Right lobe of liver (tissue), 4 donors: ENCODE measurements at regions not wholly inside any gene's neighbourhood (a gene's known extent, or its start where the extent isn't known, plus 50 kb on each side); places are given as distances from the start of the nearest gene placed in this dataset.

Experiments
- CTCF ChIP-seq, 4 donors: fragments of 200-600 bp in 3 of 4; fragments of 450-650 bp in 1 of 4; IDR thresholded peaks; one replicate each; pipeline versions ENCODE4 v1.5.1 to v1.8.0; 2016 to 2022; ENCODE audit warnings: antibody characterized with exemption in 4 of 4, mild to moderate bottlenecking in 2 of 4
- POLR2A ChIP-seq: fragments of 450-650 bp; IDR thresholded peaks from one replicate; pipeline ENCODE4 v1.6.1; 2017; ENCODE audit warnings: antibody characterized with exemption, mild to moderate bottlenecking
- donor health status: DM: no; HTN: no; CAD: no.
- donor health status: DM: no; HTN: no; CAD: no.
- donor health status: DM: no; HTN: yes; CAD: no.

- no peak for TF ChIP-seq CTCF (IDR thresholded peaks at IDR 0.05)
- TF ChIP-seq POLR2A, result no peak
These were observed 65.0 kb upstream of the MMADHC start for GRCh38 chr2:149652526-149652925.
